ENCODE measurements at regions not wholly inside any gene's neighbourhood (a gene's known extent, or its start where the extent isn't known, plus 50 kb on each side); places are given as distances from the start of the nearest gene placed in this dataset.

GRCh38 chr5:106755789-106756188, 914.9 kb downstream of the EFNA5 start:
- no peaks in the 10 kb centered on the region for H3K9me2 ChIP-seq (ENCODE audit: insufficient read depth)
- H4K20me1 ChIP-seq (ENCODE audit: insufficient read depth), result no peaks in the 10 kb centered on the region
- ChIA-PET POLR2A (interaction anchor here (0.7 kb wide), 1 partner anchor 152 kb away, joined by 3 read pairs; no protein-coding TSS in a partner anchor), CTCF (no interaction called here), RAD21 (ENCODE audit: low non-redundant PET in 1 of 2, low total read pairs in 2 of 2, uncharacterized antibody in 2 of 2, unreplicated experiment in 2 of 2) (no interaction called here)
- no peak for ATAC-seq
- BruUV-seq (replicated peaks), result no TSS peak
- no peak overlapping the region for H3K27ac ChIP-seq (ENCODE audit: low read depth, low read length)
- H3K4me2 ChIP-seq (ENCODE audit: low read length), result no peak overlapping the region
- no peak overlapping the region for H3K4me3 ChIP-seq (replicated peaks in 1 of 2; ENCODE audit: low read depth in 1 of 2, low read length in 2 of 2)
- H3K27me3 ChIP-seq (ENCODE audit: insufficient read depth, low read length), result no peaks in the 10 kb centered on the region
- no peaks in the 10 kb centered on the region for H3K4me1 ChIP-seq (ENCODE audit: control insufficient read depth in 1 of 2, insufficient read depth in 2 of 2, low read length in 2 of 2)
- TF ChIP-seq ZNF274 (IDR thresholded peaks at IDR 0.05; ENCODE audit: low read depth, low read length) (no peak), CTCF (IDR thresholded peaks at IDR 0.05 in 2 of 3, conservative IDR thresholded peaks at IDR 0.05 in 1 of 3; ENCODE audit: borderline replicate concordance in 1 of 3, insufficient read depth in 1 of 3, low read depth in 2 of 3, low read length in 2 of 3) (no peak), MAX (IDR thresholded peaks at IDR 0.05) (no peak), SP1 (IDR thresholded peaks at IDR 0.05; ENCODE audit: low read depth) (no peak), SIN3A (IDR thresholded peaks at IDR 0.05; ENCODE audit: low read depth) (no peak)
- no peaks in the 10 kb centered on the region for H3K36me3 ChIP-seq (ENCODE audit: control insufficient read depth in 1 of 2, insufficient read depth in 2 of 2, low read length in 2 of 2)
- H2AFZ ChIP-seq (ENCODE audit: low read depth, low read length, poor library complexity, severe bottlenecking), result no peak overlapping the region
- H3K9me3 ChIP-seq (ENCODE audit: control insufficient read depth in 1 of 2, insufficient read depth in 1 of 2, low read depth in 1 of 2, low read length in 2 of 2), result no peaks in the 10 kb centered on the region
- H3K79me2 ChIP-seq (ENCODE audit: insufficient read depth, low read length), result no peaks in the 10 kb centered on the region
- no peak for DNase-seq (ENCODE audit: low read depth, low spot score)
- H3K9ac ChIP-seq (ENCODE audit: low read length), result no peak overlapping the region
- intact Hi-C loops (cut with micrococcal nuclease), result no loop called here

GRCh38 chr5:106755066-106755465, 915.7 kb downstream of the EFNA5 start:
- H3K9me2 ChIP-seq (ENCODE audit: insufficient read depth), result no peaks in the 10 kb centered on the region
- ChIA-PET CTCF (no interaction called here), POLR2A (no interaction called here), RAD21 (ENCODE audit: low non-redundant PET in 1 of 2, low total read pairs in 2 of 2, uncharacterized antibody in 2 of 2, unreplicated experiment in 2 of 2) (no interaction called here)
- H4K20me1 ChIP-seq (ENCODE audit: insufficient read depth), result no peaks in the 10 kb centered on the region
- H3K9me3 ChIP-seq (ENCODE audit: control insufficient read depth in 1 of 2, insufficient read depth in 1 of 2, low read depth in 1 of 2, low read length in 2 of 2), result no peaks in the 10 kb centered on the region
- no peak overlapping the region for H3K27ac ChIP-seq (ENCODE audit: low read depth, low read length)
- H3K4me2 ChIP-seq (ENCODE audit: low read length), result no peak overlapping the region
- ATAC-seq (no peak), DNase-seq (ENCODE audit: low read depth, low spot score) (no peak)
- no peak overlapping the region for H2AFZ ChIP-seq (ENCODE audit: low read depth, low read length, poor library complexity, severe bottlenecking)
- no peaks in the 10 kb centered on the region for H3K27me3 ChIP-seq (ENCODE audit: insufficient read depth, low read length)
- H3K4me1 ChIP-seq (ENCODE audit: control insufficient read depth in 1 of 2, insufficient read depth in 2 of 2, low read length in 2 of 2), result no peaks in the 10 kb centered on the region
- BruUV-seq (replicated peaks), result no TSS peak
- H3K36me3 ChIP-seq (ENCODE audit: control insufficient read depth in 1 of 2, insufficient read depth in 2 of 2, low read length in 2 of 2), result no peaks in the 10 kb centered on the region
- intact Hi-C loops (cut with micrococcal nuclease), result no loop called here
- no peak overlapping the region for H3K9ac ChIP-seq (ENCODE audit: low read length)
- H3K4me3 ChIP-seq (replicated peaks in 1 of 2; ENCODE audit: low read depth in 1 of 2, low read length in 2 of 2), result no peak overlapping the region
- no peaks in the 10 kb centered on the region for H3K79me2 ChIP-seq (ENCODE audit: insufficient read depth, low read length)
- TF ChIP-seq CTCF (IDR thresholded peaks at IDR 0.05 in 2 of 3, conservative IDR thresholded peaks at IDR 0.05 in 1 of 3; ENCODE audit: borderline replicate concordance in 1 of 3, insufficient read depth in 1 of 3, low read depth in 2 of 3, low read length in 2 of 3) (no peak), REST (IDR thresholded peaks at IDR 0.05; ENCODE audit: low read depth) (no peak), EZH2phosphoT487 (IDR thresholded peaks at IDR 0.05; ENCODE audit: borderline replicate concordance) (no peak), RAD21 (IDR thresholded peaks at IDR 0.05; ENCODE audit: low read depth) (no peak), CBX3 (IDR thresholded peaks at IDR 0.05; ENCODE audit: low read depth) (no peak), JUND (IDR thresholded peaks at IDR 0.05) (no peak), FOSL1 (IDR thresholded peaks at IDR 0.05; ENCODE audit: low read depth) (no peak), MAX (IDR thresholded peaks at IDR 0.05) (no peak), EGR1 (IDR thresholded peaks at IDR 0.05; ENCODE audit: low read depth) (no peak), POLR2A (IDR thresholded peaks at IDR 0.05; ENCODE audit: borderline replicate concordance, extremely low read depth, insufficient read depth, insufficient read length) (no peak)

Measured in HCT116 (cell line).